Adrenal gland (tissue), 5 donors: ENCODE measurements at regions not wholly inside any gene's neighbourhood (a gene's known extent, or its start where the extent isn't known, plus 50 kb on each side); places are given as distances from the start of the nearest gene placed in this dataset.

Experiments used
- POLR2A ChIP-seq, 2 donors: fragments of 450-650 bp; IDR thresholded peaks; one replicate each; pipeline ENCODE4 v1.6.1; 2017; ENCODE audit warnings: antibody characterized with exemption in 2 of 2, mild to moderate bottlenecking in 2 of 2, moderate library complexity in 1 of 2
- TF ChIP-seq, protein P1 (sequence below), 6 experiments: fragments of 450-650 bp in 4 of 6; fragments of 200-600 bp in 2 of 6; sonication (generic) in 1 of 6; IDR thresholded peaks; 1 replicate in 5 of 6; 2 replicates in 1 of 6; pipeline versions ENCODE4 v1.5.1 to v1.8.0; 2016 to 2021; ENCODE audit warnings: antibody characterized with exemption in 6 of 6, mild to moderate bottlenecking in 2 of 6, moderate library complexity in 1 of 6
- donor health status: DM: no; HTN: no; CAD: no.

GRCh38 chr1:36645867-36646266 is 163.2 kb upstream of the CSF3R start:
- no peak for TF ChIP-seq POLR2A (IDR thresholded peaks at IDR 0.05)
- TF ChIP-seq, protein P1, sequence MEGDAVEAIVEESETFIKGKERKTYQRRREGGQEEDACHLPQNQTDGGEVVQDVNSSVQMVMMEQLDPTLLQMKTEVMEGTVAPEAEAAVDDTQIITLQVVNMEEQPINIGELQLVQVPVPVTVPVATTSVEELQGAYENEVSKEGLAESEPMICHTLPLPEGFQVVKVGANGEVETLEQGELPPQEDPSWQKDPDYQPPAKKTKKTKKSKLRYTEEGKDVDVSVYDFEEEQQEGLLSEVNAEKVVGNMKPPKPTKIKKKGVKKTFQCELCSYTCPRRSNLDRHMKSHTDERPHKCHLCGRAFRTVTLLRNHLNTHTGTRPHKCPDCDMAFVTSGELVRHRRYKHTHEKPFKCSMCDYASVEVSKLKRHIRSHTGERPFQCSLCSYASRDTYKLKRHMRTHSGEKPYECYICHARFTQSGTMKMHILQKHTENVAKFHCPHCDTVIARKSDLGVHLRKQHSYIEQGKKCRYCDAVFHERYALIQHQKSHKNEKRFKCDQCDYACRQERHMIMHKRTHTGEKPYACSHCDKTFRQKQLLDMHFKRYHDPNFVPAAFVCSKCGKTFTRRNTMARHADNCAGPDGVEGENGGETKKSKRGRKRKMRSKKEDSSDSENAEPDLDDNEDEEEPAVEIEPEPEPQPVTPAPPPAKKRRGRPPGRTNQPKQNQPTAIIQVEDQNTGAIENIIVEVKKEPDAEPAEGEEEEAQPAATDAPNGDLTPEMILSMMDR (IDR thresholded peaks at IDR 0.05): no peak
